ENCODE measurements at regions not wholly inside any gene's neighbourhood (a gene's known extent, or its start where the extent isn't known, plus 50 kb on each side); places are given as distances from the start of the nearest gene placed in this dataset.

DNA sequence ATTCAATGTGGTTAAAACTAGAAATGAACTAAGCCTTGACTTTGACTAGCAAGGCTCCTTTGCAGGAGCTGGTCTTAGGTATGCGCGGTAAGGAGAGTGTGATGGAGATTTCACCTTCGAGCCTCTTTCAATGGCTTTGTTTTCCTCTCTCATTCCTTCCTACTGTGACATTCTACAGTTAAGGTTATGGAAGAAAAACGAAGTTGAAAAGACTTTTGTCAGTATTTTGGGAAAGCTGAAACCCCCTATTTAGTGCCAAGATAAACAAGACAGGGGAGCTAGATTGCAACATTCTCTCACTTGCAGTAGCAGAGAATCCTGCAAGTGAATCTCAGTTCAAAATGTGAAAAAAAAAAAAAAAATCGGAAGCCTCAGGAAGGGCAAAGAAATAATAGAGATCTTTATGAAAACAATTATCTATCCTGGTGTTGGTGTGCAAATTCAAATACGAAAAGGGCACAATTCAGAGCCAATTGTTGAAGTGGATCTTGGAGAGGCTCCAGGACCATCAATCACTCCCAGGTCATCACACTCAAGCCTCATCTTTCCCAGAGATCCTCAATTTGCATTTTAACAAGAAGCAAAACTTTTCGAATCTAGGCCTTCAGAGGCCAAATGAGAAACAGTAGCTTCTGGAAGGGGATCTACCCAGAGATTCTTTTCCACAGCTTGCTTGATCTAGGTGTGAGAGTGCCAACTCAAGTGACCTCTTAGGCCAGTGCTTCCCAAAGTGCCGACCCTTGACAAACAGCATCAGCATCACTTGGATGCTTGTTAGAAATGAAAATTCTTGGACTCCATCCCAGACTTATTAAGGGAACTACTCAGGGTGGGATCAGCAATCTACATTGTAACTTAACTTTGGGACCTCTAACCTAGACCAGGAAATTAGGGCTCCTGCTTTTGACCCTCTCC is 163.8 kb downstream of the INHBA start (continued):
- TF ChIP-seq, protein P1, sequence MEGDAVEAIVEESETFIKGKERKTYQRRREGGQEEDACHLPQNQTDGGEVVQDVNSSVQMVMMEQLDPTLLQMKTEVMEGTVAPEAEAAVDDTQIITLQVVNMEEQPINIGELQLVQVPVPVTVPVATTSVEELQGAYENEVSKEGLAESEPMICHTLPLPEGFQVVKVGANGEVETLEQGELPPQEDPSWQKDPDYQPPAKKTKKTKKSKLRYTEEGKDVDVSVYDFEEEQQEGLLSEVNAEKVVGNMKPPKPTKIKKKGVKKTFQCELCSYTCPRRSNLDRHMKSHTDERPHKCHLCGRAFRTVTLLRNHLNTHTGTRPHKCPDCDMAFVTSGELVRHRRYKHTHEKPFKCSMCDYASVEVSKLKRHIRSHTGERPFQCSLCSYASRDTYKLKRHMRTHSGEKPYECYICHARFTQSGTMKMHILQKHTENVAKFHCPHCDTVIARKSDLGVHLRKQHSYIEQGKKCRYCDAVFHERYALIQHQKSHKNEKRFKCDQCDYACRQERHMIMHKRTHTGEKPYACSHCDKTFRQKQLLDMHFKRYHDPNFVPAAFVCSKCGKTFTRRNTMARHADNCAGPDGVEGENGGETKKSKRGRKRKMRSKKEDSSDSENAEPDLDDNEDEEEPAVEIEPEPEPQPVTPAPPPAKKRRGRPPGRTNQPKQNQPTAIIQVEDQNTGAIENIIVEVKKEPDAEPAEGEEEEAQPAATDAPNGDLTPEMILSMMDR (IDR thresholded peaks at IDR 0.05 in 2 of 3, conservative IDR thresholded peaks at IDR 0.05 in 1 of 3; ENCODE audit: control insufficient read depth in 2 of 3, extremely low read depth in 1 of 3, insufficient read depth in 1 of 3, low read depth in 3 of 3, low read length in 3 of 3) = no peak
- TF ChIP-seq, protein P2, sequence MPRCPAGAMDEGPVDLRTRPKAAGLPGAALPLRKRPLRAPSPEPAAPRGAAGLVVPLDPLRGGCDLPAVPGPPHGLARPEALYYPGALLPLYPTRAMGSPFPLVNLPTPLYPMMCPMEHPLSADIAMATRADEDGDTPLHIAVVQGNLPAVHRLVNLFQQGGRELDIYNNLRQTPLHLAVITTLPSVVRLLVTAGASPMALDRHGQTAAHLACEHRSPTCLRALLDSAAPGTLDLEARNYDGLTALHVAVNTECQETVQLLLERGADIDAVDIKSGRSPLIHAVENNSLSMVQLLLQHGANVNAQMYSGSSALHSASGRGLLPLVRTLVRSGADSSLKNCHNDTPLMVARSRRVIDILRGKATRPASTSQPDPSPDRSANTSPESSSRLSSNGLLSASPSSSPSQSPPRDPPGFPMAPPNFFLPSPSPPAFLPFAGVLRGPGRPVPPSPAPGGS (IDR thresholded peaks at IDR 0.05; ENCODE audit: borderline replicate concordance, insufficient read depth, low read depth, low read length, poor library complexity, severe bottlenecking) = no peak
- TF ChIP-seq, protein P3, sequence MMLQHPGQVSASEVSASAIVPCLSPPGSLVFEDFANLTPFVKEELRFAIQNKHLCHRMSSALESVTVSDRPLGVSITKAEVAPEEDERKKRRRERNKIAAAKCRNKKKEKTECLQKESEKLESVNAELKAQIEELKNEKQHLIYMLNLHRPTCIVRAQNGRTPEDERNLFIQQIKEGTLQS (IDR thresholded peaks at IDR 0.05; ENCODE audit: borderline replicate concordance, extremely low read depth, low read depth, low read length) = no peak

DNA sequence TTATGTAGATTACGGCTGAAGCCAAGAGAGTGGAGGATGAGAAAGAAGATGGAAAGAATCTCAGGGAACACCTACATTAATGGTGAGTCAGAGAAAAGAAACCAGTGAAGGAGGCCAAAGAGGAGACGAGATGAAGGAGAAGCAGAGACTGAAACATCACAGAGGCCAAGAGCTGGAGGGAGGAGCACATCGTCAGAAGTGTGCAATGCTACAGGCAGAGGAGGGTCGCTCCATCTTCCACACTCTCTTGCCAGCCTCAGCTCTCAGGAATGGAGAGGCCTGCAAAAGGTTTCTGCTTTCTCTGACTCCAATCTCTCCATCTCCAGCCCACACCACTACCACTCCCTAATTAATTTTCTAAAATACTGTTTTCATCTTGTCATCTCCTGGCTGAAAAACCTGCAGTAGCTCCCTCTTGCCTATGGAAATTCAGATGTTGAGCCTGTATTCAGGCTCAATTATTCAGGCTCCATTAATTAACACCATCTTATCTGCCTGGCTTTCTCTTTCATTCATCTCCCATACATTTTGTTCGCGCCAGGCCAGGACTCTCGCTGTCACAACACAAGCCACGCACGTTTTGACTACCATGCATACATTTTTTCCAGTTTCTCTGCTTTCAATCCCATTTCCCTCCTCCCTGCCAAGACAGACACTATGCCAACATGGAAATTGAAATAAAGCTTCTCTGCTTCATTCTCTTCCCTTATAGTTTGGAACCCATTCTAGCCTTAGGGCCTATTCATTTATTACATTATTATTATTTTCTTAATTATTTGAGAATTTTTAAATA is 165.8 kb downstream of the INHBA start:
- Histone ChIP-seq H3K27me3 (replicated peaks in 1 of 2; ENCODE audit: control insufficient read depth in 2 of 2, insufficient read depth in 2 of 2, low read length in 1 of 2) (no peaks in the 10 kb centered on the region), H3K4me1 (ENCODE audit: control insufficient read depth, insufficient read depth, low read length) (no peaks in the 10 kb centered on the region), H3K9ac (ENCODE audit: control insufficient read depth, insufficient read depth, low read length) (no peak overlapping the region), H4K20me1 (ENCODE audit: control insufficient read depth, insufficient read depth) (no peaks in the 10 kb centered on the region), H2AFZ (ENCODE audit: control insufficient read depth, low read depth, low read length) (no peak overlapping the region), H3K27ac (ENCODE audit: control insufficient read depth, insufficient read depth) (no peak overlapping the region), H3K79me2 (ENCODE audit: control insufficient read depth, insufficient read depth, low read length) (no peaks in the 10 kb centered on the region), H3K4me3 (no peak overlapping the region), H3K36me3 (ENCODE audit: control insufficient read depth in 2 of 2, insufficient read depth in 2 of 2, low read length in 1 of 2) (no peaks in the 10 kb centered on the region), H3K4me2 (ENCODE audit: control insufficient read depth, insufficient read depth) (no peak overlapping the region), H3K9me3 (replicated peaks; ENCODE audit: control insufficient read depth, insufficient read depth, low read length) (no peaks in the 10 kb centered on the region)
- DNase-seq (ENCODE audit: low read depth, low spot score) = no peak
- in situ Hi-C loops (cut with MboI) (no loop called here), intact Hi-C loops (cut with micrococcal nuclease; ENCODE audit: unreplicated experiment) (no loop called here)
- BruUV-seq (replicated peaks) = no TSS peak
- 43% methylated on average over 9 of the region's 9 CpGs for WGBS (ENCODE audit: insufficient coverage, insufficient replicate concordance, low lambda C conversion rate, missing lambda C conversion rate)
- FAIRE-seq = no peak
- CTCF ChIA-PET = no interaction called here
- ATAC-seq = no peak
- SMC1A ChIA-PET (ENCODE audit: uncharacterized antibody, unreplicated experiment) = no interaction called here
- RAD21 ChIA-PET (ENCODE audit: unreplicated experiment) = no interaction called here
- POLR2A ChIA-PET = no interaction called here
- no peak for TF ChIP-seq CBX5 (IDR thresholded peaks at IDR 0.05; ENCODE audit: low read depth)
- TF ChIP-seq SMC3 (IDR thresholded peaks at IDR 0.05; ENCODE audit: borderline replicate concordance, low read length) = no peak
- no peak for TF ChIP-seq PML (IDR thresholded peaks at IDR 0.05; ENCODE audit: low read length)
- TF ChIP-seq RUNX3 (IDR thresholded peaks at IDR 0.05; ENCODE audit: low read length) = no peak
- no peak for TF ChIP-seq SUZ12 (IDR thresholded peaks at IDR 0.05; ENCODE audit: unreplicated experiment)

All from GM12878 (cell line).